ENCODE measurements at regions not wholly inside any gene's neighbourhood (a gene's known extent, or its start where the extent isn't known, plus 50 kb on each side); places are given as distances from the start of the nearest gene placed in this dataset.

GRCh38 chr1:30274976-30275621 lies 448.3 kb downstream of the MATN1 start:
- intact Hi-C loops (cut with micrococcal nuclease): no loop called here

- intact Hi-C loops (cut with micrococcal nuclease): no loop called here
Observed at GRCh38 chr1:30274173-30274970, 449.0 kb downstream of the MATN1 start.

- intact Hi-C loops (cut with micrococcal nuclease): no loop called here
Observed at GRCh38 chr1:30273456-30273855, 449.9 kb downstream of the MATN1 start.

- intact Hi-C loops (cut with micrococcal nuclease): no loop called here
Observed at GRCh38 chr1:30273021-30273325, 450.4 kb downstream of the MATN1 start.

GRCh38 chr1:30272277-30273020 lies 450.9 kb downstream of the MATN1 start:
- intact Hi-C loops (cut with micrococcal nuclease): no loop called here

GRCh38 chr1:30271401-30272276 lies 451.7 kb downstream of the MATN1 start:
- intact Hi-C loops (cut with micrococcal nuclease): no loop called here

GRCh38 chr1:30270461-30270860 lies 452.9 kb downstream of the MATN1 start:
- intact Hi-C loops (cut with micrococcal nuclease): no loop called here

- intact Hi-C loops (cut with micrococcal nuclease): no loop called here
Observed at GRCh38 chr1:30268923-30269666, 454.3 kb downstream of the MATN1 start.

GRCh38 chr1:30267856-30268255 lies 455.5 kb downstream of the MATN1 start:
- intact Hi-C loops (cut with micrococcal nuclease): no loop called here

GRCh38 chr1:30267046-30267445 lies 456.3 kb downstream of the MATN1 start:
- intact Hi-C loops (cut with micrococcal nuclease): no loop called here

- intact Hi-C loops (cut with micrococcal nuclease): no loop called here
Observed at GRCh38 chr1:30265127-30266070, 458.0 kb downstream of the MATN1 start.

- intact Hi-C loops (cut with micrococcal nuclease): no loop called here
Observed at GRCh38 chr1:30264672-30265025, 458.7 kb downstream of the MATN1 start.

GRCh38 chr1:30263888-30264671 lies 459.3 kb downstream of the MATN1 start:
- intact Hi-C loops (cut with micrococcal nuclease): no loop called here

- intact Hi-C loops (cut with micrococcal nuclease): no loop called here
Observed at GRCh38 chr1:30263405-30263804, 460.0 kb downstream of the MATN1 start.

- intact Hi-C loops (cut with micrococcal nuclease): no loop called here
Observed at GRCh38 chr1:30262158-30262557, 461.2 kb downstream of the MATN1 start.

- intact Hi-C loops (cut with micrococcal nuclease): no loop called here
Observed at GRCh38 chr1:30260318-30260717, 463.1 kb downstream of the MATN1 start.

- intact Hi-C loops (cut with micrococcal nuclease): no loop called here
Observed at GRCh38 chr1:30259631-30260030, 463.8 kb downstream of the MATN1 start.

GRCh38 chr1:30258876-30259275 lies 464.5 kb downstream of the MATN1 start:
- intact Hi-C loops (cut with micrococcal nuclease): no loop called here

GRCh38 chr1:30258471-30258870 lies 464.9 kb downstream of the MATN1 start:
- intact Hi-C loops (cut with micrococcal nuclease): no loop called here

Data from T-helper 2 cell treated with Interferon-gamma antibody and Interleukin-4, amounts not matched to agents 100 ng/mL and 5 ng/mL, for 36 hours (primary cell).